Endodermal cell (in vitro differentiated cells): ENCODE measurements at regions not wholly inside any gene's neighbourhood (a gene's known extent, or its start where the extent isn't known, plus 50 kb on each side); places are given as distances from the start of the nearest gene placed in this dataset.

Experiments
- DNase-seq: peaks from one replicate; pipeline ENCODE4 v3.0.0-alpha.2; 2017
- H3K27ac ChIP-seq: 2 replicates; pipeline ENCODE4 v1.5.1; 2013; ENCODE audit warnings: mild to moderate bottlenecking, low read depth, low read length, moderate library complexity
- H3K27me3 ChIP-seq: 2 replicates; pipeline ENCODE4 v1.6.1; 2013; ENCODE audit warnings: mild to moderate bottlenecking, low read length, moderate library complexity; ENCODE audit not compliant: insufficient read depth, control insufficient read depth, poor library complexity, severe bottlenecking
- H3K36me3 ChIP-seq: 2 replicates; pipeline ENCODE4 v1.7.0; 2013; ENCODE audit warnings: mild to moderate bottlenecking, low read length, moderate library complexity; ENCODE audit not compliant: control insufficient read depth, insufficient read depth
- H3K4me1 ChIP-seq: one replicate; pipeline ENCODE4 v1.7.0; 2013; ENCODE audit warnings: low read length; ENCODE audit not compliant: control insufficient read depth, insufficient read depth
- H3K4me3 ChIP-seq: 2 replicates; pipeline ENCODE4 v1.5.1; 2013; ENCODE audit warnings: mild to moderate bottlenecking, low read length, moderate library complexity
- H3K9ac ChIP-seq: 2 replicates; pipeline ENCODE4 v1.6.1; 2013; ENCODE audit warnings: mild to moderate bottlenecking, low read length, moderate library complexity; ENCODE audit not compliant: poor library complexity, severe bottlenecking; ENCODE audit errors: extremely low read depth
- H3K9me3 ChIP-seq: 2 replicates; pipeline ENCODE4 v1.6.1; 2013; ENCODE audit warnings: mild to moderate bottlenecking, low read length, moderate library complexity; ENCODE audit not compliant: control insufficient read depth
- H3K27ac Mint-ChIP-seq: 2 replicates; pipeline ENCODE4 v1.8.0; 2020; ENCODE audit warnings: mixed read lengths
- H3K27me3 Mint-ChIP-seq: 2 replicates; pipeline ENCODE4 v1.8.0; 2021; ENCODE audit warnings: mild to moderate bottlenecking, mixed read lengths; ENCODE audit not compliant: insufficient read depth
- H3K36me3 Mint-ChIP-seq: 2 replicates; pipeline ENCODE4 v1.8.0; 2020; ENCODE audit warnings: low read depth, mixed read lengths
- H3K4me1 Mint-ChIP-seq: 2 replicates; pipeline ENCODE4 v1.8.0; 2020; ENCODE audit warnings: mixed read lengths
- H3K4me3 Mint-ChIP-seq: 2 replicates; pipeline ENCODE4 v1.8.0; 2020; ENCODE audit warnings: mild to moderate bottlenecking, moderate library complexity, mixed read lengths
- H3K9me3 Mint-ChIP-seq: 2 replicates; pipeline ENCODE4 v1.8.0; 2020; ENCODE audit warnings: mild to moderate bottlenecking, mixed read lengths
- WGBS, 2 experiments: methylation state at CpG; one replicate each; pipeline versions ENCODE4 v1.1.5 to v1.1.7; 2013; ENCODE audit warnings: missing lambda C conversion rate in 2 of 2, mixed read lengths in 1 of 2; ENCODE audit not compliant: insufficient coverage in 1 of 2, insufficient read length in 1 of 2; 5-methylcytosine and 5-hydroxymethylcytosine counted together
- TF ChIP-seq, protein P1 (sequence below): fragments of 200-600 bp; sonication (generic); conservative IDR thresholded peaks from 2 replicates; pipeline ENCODE4 v1.5.0; 2021; ENCODE audit warnings: antibody characterized with exemption, mild to moderate bottlenecking

DNA sequence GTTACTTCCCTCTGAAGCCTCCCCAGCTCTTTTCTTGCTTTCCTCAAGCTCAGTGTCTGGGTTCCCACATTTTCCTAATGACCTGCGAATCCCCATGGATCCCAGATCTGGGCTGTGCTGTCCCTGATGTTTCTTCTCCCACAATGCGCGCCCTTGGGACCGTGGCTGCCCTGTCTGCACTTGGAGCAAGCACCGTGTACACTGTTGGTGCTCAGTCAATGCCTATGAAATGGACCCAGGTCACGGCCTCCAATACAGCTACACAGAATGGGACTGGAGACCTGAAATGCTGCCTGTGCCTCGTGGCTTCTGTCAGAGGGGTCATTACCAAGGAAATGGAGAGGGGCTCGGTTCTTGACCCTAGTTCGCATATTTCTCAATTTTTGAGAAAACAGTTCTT, 160.1 kb upstream of the SOX1 start:
- Histone ChIP-seq H3K9ac (no peak overlapping the region), H3K4me3 (no peak overlapping the region), H3K27me3 (no peaks in the 10 kb centered on the region), H3K27ac (no peak overlapping the region), H3K4me1 (no peaks in the 10 kb centered on the region), H3K9me3 (no peaks in the 10 kb centered on the region), H3K36me3 (no peaks in the 10 kb centered on the region)
- no peak overlapping the region for H3K4me3 Mint-ChIP-seq
- no peak overlapping the region for H3K27ac Mint-ChIP-seq
- H3K36me3 Mint-ChIP-seq: no peaks in the 10 kb centered on the region
- WGBS, 2 experiments: 93 to 97% methylated on average over 7 to 9 of the region's 9 CpGs
- peaks cover 5% of the 10 kb centered on the region for H3K4me1 Mint-ChIP-seq
- H3K27me3 Mint-ChIP-seq: peaks cover 16% of the 10 kb centered on the region
- DNase-seq: peak; percentile 23
- TF ChIP-seq, protein P1, sequence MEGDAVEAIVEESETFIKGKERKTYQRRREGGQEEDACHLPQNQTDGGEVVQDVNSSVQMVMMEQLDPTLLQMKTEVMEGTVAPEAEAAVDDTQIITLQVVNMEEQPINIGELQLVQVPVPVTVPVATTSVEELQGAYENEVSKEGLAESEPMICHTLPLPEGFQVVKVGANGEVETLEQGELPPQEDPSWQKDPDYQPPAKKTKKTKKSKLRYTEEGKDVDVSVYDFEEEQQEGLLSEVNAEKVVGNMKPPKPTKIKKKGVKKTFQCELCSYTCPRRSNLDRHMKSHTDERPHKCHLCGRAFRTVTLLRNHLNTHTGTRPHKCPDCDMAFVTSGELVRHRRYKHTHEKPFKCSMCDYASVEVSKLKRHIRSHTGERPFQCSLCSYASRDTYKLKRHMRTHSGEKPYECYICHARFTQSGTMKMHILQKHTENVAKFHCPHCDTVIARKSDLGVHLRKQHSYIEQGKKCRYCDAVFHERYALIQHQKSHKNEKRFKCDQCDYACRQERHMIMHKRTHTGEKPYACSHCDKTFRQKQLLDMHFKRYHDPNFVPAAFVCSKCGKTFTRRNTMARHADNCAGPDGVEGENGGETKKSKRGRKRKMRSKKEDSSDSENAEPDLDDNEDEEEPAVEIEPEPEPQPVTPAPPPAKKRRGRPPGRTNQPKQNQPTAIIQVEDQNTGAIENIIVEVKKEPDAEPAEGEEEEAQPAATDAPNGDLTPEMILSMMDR: no peak
- no peaks in the 10 kb centered on the region for H3K9me3 Mint-ChIP-seq

DNA sequence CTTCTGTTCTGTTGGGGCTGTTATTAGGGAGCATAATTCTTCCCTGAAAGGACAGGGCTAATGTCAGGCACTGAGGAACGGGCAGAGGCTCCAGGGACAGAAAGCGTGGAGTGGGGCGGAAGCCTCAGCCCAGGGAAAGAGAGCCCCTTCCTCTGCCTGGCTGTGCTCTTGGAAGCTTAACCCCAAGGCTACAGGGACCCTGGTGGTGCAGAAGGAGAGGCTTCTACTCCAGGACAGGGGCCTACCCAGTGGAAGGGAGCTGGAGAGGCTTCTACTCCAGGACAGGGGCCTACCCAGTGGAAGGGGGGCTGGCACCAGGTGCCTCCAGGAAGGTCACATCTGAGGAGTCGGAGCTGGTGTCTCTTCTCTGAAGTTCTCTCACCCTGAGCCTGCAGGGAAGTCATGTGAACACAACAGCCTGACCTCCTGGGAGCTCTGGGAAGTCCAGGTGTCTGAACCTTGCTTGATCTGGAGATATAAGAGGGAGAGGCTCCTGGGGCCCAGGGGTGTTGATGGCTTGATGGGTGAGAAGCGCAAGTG, 159.5 kb upstream of the SOX1 start:
- H3K27me3 Mint-ChIP-seq: peaks cover 20% of the 10 kb centered on the region
- no peak overlapping the region for H3K27ac Mint-ChIP-seq
- Histone ChIP-seq H3K9me3 (no peaks in the 10 kb centered on the region), H3K4me3 (no peak overlapping the region), H3K9ac (no peak overlapping the region), H3K27me3 (no peaks in the 10 kb centered on the region), H3K27ac (no peak overlapping the region), H3K36me3 (no peaks in the 10 kb centered on the region), H3K4me1 (no peaks in the 10 kb centered on the region)
- no peaks in the 10 kb centered on the region for H3K36me3 Mint-ChIP-seq
- DNase-seq: peak; percentile 21
- TF ChIP-seq, protein P1: no peak
- H3K9me3 Mint-ChIP-seq: no peaks in the 10 kb centered on the region
- no peak overlapping the region for H3K4me3 Mint-ChIP-seq
- WGBS, 2 experiments: 91 to 98% methylated on average over 4 to 5 of the region's 5 CpGs
- H3K4me1 Mint-ChIP-seq: peaks cover 5% of the 10 kb centered on the region

DNA sequence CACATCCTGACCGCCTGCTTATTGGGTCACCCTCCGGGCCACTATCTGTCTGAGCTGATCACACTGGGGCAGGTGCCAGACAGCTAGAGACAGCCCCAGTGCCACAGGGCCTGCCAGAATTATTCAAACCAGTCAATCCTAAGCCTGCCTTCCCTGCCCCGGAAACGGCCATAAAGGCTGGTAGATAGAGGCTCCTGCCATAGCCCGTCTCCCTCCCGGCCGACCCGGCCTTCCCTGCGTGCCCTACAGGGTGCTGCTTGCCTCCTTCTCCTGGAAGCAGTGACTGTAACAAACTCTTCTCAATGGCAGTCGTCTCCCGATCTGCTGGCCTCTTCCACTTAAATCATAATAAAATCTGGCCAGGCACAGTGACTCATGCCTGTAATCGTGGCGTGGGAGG, 158.6 kb upstream of the SOX1 start:
- peak; percentile 45 for DNase-seq
- no peak overlapping the region for H3K4me3 ChIP-seq
- H3K4me1 ChIP-seq: no peaks in the 10 kb centered on the region
- no peaks in the 10 kb centered on the region for H3K9me3 ChIP-seq
- Mint-ChIP-seq H3K27ac (no peak overlapping the region), H3K9me3 (no peaks in the 10 kb centered on the region), H3K27me3 (peaks cover 21% of the 10 kb centered on the region), H3K4me1 (peaks cover 5% of the 10 kb centered on the region), H3K36me3 (no peaks in the 10 kb centered on the region), H3K4me3 (no peak overlapping the region)
- 91 to 94% methylated on average over 5 to 13 of the region's 13 CpGs for WGBS, 2 experiments
- no peaks in the 10 kb centered on the region for H3K36me3 ChIP-seq
- no peaks in the 10 kb centered on the region for H3K27me3 ChIP-seq
- no peak overlapping the region for H3K9ac ChIP-seq
- no peak overlapping the region for H3K27ac ChIP-seq
- TF ChIP-seq, protein P1: no peak
